ENCODE measurements at regions not wholly inside any gene's neighbourhood (a gene's known extent, or its start where the extent isn't known, plus 50 kb on each side); places are given as distances from the start of the nearest gene placed in this dataset.

DNA sequence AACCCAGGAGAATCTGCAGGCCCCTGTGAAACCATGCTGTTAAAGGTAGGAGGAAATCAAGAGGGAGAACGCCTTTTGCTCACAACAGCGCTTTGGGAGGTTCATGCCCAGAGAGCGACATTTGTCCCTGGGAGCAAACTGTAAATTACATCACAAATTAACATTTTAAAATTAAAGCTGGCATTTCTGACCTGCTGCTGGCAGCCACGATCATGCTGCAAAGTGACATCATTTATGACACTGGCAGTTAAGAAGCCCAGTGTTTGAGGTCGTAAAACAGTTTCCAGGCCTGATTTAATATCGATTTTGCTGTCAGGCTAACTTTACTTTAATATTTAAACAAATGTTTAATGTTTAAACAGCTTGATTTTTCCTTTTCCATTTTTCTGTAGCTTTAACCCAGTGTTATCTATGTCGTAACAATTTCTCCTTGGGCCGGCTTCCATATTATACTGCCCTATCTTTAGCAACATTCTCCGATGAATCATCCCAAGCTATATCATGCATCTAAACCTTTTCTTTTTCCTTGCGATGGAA is 86.5 kb upstream of the NPVF start:
- DNase-seq (ENCODE audit: low spot score) = peak; percentile 23

DNA sequence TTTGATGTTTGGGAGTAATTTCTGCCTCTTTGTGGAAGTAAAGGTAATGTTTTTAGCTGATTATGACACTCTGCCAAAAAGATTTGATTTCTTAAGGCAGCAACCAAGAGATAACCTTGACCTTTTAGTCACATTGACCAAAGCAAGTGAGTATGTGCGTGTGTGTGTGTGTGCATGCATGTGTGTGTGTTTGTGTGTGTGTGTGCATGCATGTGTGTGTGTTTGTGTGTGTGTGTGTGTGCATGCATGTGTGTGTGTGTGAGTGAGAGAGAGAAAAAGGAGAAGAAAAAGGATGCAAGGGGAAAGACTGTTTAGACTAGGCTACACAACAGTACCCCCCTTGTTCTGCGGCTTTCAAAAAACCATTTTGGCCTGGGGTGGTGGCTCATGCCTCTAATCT is 88.1 kb upstream of the NPVF start:
- DNase-seq (ENCODE audit: low spot score) = no peak

DNA sequence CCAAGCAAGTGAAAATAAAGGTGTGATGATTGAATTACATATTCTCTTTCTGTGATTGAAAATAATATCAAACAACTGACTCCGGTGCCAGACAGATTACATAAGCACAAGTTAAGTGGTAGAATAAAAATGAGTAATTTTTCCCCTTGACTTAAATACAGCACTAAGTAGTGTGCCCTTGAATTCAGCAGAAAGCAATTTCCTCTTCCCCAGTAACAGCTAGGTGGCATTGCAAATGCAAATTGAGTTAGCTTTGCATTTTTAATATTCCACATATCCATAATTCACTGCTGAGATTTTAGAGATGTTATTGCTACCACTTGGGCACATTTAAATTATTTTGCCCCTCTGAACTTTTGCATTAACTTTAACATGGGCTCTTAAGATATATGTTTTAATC is 89.8 kb upstream of the NPVF start:
- DNase-seq (ENCODE audit: low spot score) = no peak

DNA sequence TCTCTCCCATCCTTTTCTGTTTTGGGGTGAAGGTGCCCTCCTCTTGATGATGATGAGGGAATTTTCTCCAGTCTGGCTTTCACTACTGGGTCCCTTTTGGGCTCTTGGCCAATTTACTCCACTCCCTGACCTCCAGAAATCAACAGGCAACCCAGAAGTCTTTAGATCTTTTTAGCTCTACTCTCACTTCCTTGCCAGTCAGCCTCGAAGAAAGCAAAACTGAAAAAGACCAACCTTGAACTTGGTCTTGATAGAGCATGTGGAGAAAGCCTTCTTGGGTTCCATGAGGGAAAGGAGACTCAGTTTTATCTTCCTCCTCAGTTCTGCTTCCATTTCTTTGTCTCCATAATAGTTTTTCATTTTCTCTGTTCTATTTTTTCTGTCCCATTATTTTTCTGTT is 91.4 kb upstream of the NPVF start:
- DNase-seq (ENCODE audit: low spot score) = no peak

DNA sequence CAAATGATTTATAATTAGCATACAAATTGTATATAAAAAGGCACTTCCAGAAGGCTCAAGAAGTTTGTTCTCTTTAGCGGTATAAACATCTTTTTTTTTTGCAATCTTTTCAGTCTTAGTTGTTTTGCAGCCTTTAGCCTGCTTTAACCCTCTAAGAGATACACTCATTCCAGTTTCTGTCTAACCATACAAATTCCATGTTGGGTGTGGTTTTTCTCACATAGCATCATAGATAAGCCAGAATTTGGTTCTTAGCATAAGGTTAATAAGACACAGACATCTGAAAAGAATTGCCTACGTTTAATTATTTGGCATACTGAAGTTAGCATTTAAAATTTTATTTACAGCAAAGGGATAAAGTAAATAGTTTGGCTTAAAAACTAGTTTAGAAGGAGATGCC is 92.5 kb upstream of the NPVF start:
- no peak for DNase-seq (ENCODE audit: low spot score)

DNA sequence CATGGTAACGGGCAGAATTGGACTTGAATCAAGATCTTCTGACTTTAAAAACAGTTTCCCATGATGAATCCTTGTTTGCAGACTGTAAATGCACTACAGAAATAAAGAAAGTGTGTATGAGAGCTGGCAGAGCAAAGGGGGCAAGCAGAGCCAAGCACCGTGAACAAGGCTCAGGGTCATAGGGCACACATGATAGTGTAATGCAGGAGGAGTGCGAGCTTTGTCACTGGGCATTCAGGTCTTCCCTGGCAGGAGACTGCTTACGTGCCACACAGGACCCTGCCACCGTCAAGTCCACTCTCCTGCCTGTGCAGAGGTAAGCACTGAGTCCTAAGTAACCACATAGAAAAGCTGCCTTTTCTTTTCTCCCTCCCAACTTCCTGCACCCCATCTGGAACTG is 93.1 kb upstream of the NPVF start:
- no peak for DNase-seq (ENCODE audit: low spot score)

DNA sequence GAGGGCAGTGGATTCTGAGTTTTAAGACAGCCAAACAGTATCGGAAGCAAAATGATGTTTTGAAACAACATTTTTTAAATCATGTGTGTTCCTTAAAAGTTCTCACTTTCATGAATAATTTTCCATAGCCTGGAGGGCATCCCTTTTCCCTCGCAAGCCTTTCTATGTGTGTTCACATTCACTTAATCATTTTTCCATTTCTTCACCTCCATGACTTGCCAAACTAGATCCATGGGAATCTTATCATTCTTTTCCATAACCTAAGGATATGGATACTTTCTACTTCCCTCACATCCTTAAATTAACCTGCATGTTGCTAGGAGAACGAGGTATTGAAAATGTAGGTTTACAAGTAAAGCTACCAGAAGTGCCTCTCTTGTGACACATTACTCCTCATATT is 94.2 kb upstream of the NPVF start:
- DNase-seq (ENCODE audit: low spot score) = no peak

DNA sequence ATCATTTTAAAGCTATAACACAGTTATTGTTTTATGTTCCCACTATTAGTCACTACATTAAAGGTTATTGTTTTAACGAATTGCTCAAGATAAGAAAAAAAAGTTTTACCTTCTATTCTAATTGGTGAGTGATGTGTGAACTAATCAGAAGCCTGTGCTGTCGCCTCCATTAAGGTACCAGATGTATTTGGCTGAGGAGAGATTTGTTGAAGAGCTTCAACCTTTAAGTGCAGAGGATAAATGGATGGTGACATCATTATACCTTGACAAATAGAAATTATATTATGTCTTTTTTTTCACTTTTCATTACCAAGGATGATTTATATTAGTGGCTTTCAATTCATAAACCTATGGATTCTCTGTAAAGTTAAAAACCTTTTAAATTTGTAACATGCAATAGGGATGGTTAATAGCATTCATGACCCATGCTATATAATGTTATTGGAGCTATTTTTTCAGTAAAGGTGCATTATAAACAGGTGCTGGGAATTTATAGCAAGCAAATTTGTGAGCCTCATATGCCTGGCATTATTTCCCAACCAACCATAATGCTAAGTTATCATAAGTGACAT is 97.0 kb upstream of the NPVF start:
- DNase-seq (ENCODE audit: low spot score) = no peak

DNA sequence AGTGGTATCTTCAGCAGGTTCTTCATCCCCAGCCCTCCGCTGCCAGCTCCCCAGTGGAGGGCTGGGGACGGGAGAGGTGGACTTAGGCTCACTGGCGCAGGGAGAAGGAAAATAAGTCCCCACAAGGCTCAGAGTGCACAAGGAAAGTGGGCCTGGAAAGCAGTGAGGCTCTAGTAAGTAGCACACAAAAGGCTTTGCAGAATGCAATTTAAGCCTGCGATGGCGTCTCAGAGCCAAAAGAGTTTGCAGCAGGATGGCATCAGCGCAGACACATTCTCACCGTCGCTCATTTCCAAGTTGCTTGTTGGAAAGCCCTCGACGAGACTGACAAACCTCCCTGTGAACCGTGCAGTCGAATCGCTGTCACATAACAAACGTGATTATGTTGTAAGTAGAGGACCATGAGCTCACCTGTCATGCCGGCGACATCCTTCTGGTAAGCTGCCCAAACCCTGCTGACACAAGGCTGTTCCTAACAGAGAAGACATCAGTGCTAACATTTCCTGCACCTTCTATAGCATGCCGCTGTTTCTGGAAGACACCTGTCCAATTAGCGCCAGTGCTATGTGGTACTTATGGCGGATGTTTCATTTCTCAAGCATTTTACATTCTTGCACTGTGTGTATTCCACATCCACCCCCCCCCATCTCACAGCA is 98.3 kb upstream of the NPVF start:
- DNase-seq (ENCODE audit: low spot score) = no peak

DNA sequence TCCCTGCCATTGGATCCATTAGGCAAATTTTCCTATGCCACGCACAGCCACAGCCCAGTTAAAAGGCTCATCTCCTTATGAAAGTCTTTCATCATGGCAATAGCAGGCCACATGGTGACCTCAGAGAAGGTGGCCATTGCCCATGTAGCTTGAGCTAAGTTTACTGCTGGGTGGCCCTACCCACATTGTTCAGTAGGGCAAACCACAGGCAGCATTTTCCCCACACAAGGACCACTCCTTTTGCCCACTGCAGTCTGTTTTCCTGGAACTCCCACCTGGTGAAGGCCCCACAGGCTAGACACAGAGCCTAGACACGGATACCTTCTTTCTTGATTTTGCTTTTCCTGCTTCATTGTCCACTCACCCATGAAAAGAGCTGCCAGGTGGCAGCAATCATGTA is 101.5 kb upstream of the NPVF start:
- DNase-seq (ENCODE audit: low spot score) = no peak

DNA sequence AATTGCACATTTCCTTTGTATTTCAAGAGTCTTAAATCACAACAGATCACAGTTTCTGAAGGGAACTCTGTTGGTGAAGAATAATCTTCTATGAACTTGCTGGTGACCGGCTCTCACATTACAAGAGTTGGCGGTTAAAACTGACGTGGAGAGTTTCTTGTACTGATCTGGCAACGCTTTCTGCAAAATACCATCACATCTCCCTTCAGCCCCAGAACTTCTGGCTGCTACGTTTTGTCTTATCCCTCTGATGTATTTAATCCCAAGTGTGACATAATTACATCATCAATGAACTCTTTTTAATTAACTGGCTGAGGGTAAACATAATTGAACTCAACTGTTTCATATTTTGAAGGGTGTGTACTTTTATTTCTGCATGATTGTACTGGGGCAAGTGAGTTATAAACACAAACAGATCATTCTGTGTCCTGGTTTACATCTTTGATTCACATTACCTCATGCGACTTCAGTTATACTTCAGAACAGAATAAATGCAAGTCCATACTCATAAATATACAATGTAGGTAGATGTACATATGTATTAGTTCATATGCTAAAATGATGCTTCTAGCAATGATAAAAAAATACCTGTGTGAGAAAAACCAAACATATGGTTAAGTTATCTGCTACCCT is 105.1 kb upstream of the NPVF start:
- no peak for DNase-seq (ENCODE audit: low spot score)

DNA sequence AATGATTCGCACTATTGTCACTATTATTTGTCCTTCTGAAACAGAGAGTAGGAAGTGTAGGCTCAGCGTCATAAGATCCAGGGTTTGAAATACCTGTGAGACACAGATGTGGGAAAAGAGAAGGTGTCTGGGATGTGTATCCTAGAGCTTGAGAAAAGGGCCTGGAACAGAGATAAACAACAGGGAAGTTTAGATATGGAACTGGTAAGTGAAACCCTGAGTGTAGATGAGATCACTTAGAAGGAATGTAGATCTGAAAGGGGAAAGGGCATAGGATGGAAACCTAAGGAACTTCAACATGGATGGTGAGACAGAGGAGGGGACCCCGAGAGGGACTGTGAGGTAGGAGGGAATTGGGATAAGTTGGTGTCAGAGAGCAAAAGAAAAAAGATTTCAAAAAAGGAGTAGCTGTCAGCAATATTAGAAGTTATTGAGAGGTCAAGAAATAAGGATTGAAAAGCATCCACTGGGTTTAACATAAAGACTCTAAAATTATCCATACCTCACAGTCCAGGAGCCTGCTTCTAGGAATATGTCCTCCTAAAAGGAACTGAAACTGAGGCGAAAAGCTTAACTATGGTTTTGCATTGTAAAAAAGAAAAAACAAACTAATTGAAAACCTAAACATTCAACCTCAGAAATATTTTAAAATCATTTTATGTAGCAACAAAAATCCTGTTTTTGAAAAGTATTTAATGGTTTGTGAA is 119.2 kb upstream of the NPVF start:
- no peak for DNase-seq (ENCODE audit: low spot score)

DNA sequence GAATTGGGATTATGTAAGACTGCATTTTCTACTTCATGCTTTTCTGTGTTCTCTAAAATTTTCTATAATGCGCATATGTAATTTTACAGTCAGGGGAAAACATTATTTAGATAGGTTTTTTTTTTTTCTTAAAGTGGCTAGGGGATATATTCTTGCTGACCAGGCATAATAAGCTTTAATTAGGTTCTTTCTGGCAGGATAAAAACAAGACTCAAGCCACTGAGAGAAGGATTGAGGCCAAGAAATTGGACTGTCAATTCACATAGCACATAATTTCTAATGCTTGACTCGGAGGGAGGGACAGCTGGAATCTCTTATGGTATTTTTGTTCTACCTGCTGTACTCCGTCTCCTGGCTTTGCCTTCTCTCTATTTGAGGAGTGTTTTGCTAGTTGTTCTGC is 119.8 kb upstream of the NPVF start:
- DNase-seq (ENCODE audit: low spot score) = no peak

DNA sequence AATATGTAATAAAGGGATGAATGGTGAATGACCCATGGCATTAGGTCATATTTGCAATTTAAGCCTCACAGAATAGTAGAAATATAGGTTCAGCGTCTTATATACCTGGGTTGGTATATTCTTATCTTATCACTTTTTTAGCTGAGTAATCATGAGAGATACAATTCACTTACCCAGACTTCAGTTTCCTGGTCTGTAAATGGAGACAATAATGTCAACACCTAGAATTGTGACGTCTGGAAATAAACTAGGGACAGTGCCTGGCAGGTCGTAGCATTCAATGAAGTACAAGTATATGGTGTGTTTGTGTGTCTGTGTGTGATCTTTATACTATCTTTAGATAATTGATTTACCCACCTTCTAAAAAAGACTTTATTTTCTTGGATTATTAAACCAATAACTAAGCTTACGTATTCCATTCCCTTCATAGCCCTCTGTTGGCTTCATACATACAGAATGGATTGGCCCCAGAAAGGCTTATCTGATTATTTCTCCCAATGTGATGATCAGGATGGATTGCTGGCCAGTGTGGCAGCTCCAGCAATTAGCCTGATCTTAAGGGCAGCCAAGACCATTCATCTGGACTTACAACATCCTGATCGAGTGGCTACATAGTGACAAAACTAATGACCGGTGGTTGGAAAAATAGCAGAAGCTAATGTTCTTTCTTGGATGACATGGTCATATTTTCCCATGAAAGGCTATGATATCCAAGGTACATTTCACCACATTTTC is 121.2 kb upstream of the NPVF start:
- DNase-seq (ENCODE audit: low spot score) = no peak

DNA sequence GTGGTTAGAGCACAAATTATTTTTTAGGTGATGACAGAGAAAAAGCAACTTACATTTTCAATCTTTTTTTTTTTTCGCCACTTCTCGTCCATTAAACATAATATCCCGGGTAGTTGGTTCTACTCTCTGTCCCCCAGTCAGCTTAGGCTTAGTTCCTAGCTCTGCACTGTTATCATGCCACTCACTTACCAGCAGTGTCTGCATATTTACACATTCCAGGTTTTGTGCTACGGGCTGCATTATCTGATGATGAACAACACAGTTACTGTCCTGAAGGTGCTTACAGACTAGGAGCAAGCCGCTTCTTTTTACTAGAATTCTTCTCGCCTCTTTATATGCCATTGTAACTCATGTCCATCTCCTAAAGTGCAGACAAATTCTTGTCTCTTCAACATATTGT is 121.8 kb upstream of the NPVF start:
- DNase-seq (ENCODE audit: low spot score) = no peak

DNA sequence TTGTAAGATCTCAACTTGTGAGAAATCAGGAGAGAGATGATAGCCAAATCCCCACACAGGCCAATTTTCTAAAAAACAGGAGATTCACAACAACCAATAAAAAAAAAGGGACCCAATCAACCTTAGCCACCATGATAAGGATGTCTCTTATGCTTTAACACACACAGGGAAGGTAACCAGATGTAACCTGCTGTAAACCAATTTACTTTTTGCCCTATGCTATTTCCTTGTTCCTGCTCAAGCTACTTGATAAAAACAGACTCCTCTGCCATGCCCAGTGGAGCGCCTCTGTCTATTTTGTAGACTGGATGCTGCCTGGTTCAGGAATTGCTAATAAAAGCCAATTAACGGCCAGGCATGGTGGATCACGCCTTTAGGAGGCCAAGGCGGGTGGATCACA is 123.5 kb upstream of the NPVF start:
- no peak for DNase-seq (ENCODE audit: low spot score)

DNA sequence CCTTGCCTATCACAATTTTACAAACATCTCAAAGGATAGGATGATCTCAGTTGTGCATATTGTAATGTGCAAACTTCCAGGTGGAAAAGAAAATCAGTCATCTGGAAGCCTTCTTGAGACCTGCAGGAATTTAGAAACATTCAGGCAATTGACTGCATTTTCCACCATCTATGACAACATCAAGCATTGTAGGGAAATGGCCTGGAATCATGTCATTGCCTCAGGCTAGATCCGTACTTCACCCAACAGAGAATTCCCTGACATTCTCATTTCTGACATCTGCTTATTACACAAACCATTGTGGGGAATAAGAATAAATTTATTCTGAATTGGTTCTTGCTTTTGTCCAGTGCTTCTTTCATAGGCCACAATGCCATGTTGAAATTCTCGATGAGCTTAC is 124.9 kb upstream of the NPVF start:
- no peak for DNase-seq (ENCODE audit: low spot score)

DNA sequence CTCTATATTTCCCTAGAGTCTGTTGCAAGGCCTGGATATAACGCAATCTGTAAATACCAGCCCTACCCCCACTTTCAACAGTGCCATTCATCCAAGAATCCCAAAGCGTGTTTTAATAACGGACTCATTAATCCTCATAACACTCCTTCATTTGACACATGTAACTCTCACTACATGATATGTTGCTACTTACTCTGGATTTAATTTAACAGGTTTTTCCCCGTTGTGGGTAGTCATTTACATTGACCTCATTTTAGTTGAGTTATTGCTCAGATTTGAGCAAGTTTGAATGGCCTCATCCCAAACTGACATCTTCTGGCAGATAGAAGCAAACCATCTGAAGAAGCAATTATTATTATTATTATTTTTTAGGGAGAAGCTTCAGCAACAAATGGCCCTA is 125.4 kb upstream of the NPVF start:
- DNase-seq (ENCODE audit: low spot score) = no peak

DNA sequence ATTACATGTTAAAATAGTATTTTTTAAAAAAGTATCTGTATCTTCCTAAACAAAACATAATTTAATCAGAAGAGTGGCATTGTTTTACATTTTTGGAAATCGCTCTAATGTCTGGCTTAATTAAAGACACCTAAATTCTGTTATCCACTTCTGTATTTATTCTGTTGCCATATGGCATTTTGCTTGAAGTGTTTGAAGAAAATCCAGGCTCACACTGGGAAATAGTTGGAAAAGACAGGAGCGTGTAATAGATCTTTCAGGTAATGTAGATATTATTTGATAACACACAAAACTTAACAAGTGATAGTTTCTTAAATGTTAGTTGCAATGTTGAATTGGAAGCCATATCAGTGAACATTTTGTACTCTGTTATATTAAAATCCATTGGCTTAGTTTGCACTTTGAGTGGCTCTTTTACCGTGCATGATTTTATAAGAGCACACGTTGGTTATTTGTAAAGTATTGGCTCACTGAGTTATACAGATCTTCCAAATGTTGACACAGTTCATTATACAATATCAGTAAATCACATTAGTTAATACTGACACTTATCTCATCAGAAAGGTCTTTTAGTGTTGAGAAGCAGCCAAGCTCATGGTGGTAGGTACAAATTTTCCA is 128.4 kb upstream of the NPVF start:
- DNase-seq (ENCODE audit: low spot score) = no peak

DNA sequence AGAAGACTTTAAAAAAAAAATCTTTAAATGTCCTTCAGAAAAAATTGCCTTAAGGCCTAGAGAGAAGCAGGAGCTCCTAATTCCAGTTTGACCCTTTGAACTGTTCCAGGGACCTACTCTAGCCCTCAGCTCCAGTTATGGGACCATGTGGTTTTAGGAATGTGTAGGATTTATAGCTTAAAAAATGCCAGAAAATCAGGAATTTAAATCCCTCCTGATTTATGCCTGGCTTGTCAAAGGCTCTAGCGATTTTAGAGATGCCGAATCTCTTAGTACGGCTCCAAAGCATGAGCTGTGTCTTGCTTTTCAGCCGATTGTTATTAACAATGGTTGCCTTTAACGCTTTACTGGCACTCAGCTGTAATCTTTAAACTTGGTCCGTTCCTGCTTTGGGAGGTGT is 130.6 kb upstream of the NPVF start:
- no peak for DNase-seq (ENCODE audit: low spot score)

DNA sequence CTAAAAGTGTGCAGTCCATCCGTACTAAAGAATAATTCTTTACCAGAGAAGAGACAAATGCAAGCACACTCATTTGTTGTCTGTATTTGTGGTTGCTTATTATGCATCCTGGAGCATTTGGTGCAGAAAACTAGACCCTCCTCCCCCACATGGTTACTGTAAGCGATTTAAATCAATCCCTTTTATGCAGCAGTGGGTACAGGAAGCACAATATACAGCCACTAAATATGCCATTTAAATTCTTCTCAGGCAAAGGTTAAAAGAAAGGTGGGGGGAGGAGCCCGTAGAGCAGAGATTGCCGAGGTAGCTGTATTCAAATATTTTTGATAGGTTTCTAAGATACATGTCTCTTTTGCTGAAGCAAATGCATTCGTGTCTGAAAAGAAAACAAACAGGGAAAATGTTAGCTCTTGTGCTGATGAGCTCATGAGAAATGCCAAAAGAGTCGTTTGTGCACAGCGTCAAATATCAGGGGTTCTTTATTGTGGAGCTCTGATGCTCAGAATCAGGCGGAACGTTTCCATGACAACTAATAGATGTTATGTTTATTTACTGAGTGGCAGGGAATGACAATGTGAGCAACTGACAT is 131.3 kb upstream of the NPVF start:
- DNase-seq (ENCODE audit: low spot score) = no peak
